ENCODE measurements at regions not wholly inside any gene's neighbourhood (a gene's known extent, or its start where the extent isn't known, plus 50 kb on each side); places are given as distances from the start of the nearest gene placed in this dataset.

- TF ChIP-seq, protein P1, sequence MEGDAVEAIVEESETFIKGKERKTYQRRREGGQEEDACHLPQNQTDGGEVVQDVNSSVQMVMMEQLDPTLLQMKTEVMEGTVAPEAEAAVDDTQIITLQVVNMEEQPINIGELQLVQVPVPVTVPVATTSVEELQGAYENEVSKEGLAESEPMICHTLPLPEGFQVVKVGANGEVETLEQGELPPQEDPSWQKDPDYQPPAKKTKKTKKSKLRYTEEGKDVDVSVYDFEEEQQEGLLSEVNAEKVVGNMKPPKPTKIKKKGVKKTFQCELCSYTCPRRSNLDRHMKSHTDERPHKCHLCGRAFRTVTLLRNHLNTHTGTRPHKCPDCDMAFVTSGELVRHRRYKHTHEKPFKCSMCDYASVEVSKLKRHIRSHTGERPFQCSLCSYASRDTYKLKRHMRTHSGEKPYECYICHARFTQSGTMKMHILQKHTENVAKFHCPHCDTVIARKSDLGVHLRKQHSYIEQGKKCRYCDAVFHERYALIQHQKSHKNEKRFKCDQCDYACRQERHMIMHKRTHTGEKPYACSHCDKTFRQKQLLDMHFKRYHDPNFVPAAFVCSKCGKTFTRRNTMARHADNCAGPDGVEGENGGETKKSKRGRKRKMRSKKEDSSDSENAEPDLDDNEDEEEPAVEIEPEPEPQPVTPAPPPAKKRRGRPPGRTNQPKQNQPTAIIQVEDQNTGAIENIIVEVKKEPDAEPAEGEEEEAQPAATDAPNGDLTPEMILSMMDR (conservative IDR thresholded peaks at IDR 0.05; ENCODE audit: low read depth, low read length): no peak
- TF ChIP-seq EZH2 (IDR thresholded peaks at IDR 0.05; ENCODE audit: low read length, unreplicated experiment) (no peak), EZH2phosphoT487 (IDR thresholded peaks at IDR 0.05; ENCODE audit: borderline replicate concordance, low read length) (no peak)
Observed at GRCh38 chr7:116403265-116403664, 96.3 kb upstream of the CAV2 start.
